MM.1S (cell line): ENCODE measurements at regions not wholly inside any gene's neighbourhood (a gene's known extent, or its start where the extent isn't known, plus 50 kb on each side); places are given as distances from the start of the nearest gene placed in this dataset.

Experiments
- DNase-seq: peaks from one replicate; pipeline ENCODE4 v3.0.0-alpha.2; 2015
- H2AFZ ChIP-seq: fragments of 300-600 bp; sonication (generic); 2 replicates; pipeline ENCODE4 v1.6.0; 2016; ENCODE audit warnings: antibody characterized with exemption, low read length
- H3F3A ChIP-seq: fragments of 300-600 bp; sonication (generic); 2 replicates; pipeline ENCODE4 v1.6.1; 2016; ENCODE audit warnings: mild to moderate bottlenecking, antibody characterized with exemption, low read length, moderate library complexity, mixed read lengths; ENCODE audit not compliant: insufficient read depth
- H3K27ac ChIP-seq: fragments of 300-600 bp; sonication (generic); 2 replicates; pipeline ENCODE4 v1.5.1; 2016; ENCODE audit warnings: mild to moderate bottlenecking, low read length
- H3K27me3 ChIP-seq: fragments of 300-600 bp; sonication (generic); replicated peaks from 2 replicates; pipeline ENCODE4 v1.6.0; 2016; ENCODE audit warnings: low read length; ENCODE audit not compliant: insufficient read depth
- H3K36me3 ChIP-seq: fragments of 300-600 bp; sonication (generic); replicated peaks from 2 replicates; pipeline ENCODE4 v1.6.1; 2016; ENCODE audit warnings: mild to moderate bottlenecking, low read length, mixed read lengths; ENCODE audit not compliant: insufficient read depth
- H3K4me1 ChIP-seq: fragments of 300-600 bp; sonication (generic); 2 replicates; pipeline ENCODE4 v1.6.1; 2016; ENCODE audit warnings: low read length, mixed read lengths
- H3K4me2 ChIP-seq: fragments of 300-600 bp; sonication (generic); 2 replicates; pipeline ENCODE4 v1.6.0; 2016; ENCODE audit warnings: low read depth, low read length
- H3K4me3 ChIP-seq: fragments of 300-600 bp; sonication (generic); 2 replicates; pipeline ENCODE4 v1.5.1; 2016; ENCODE audit warnings: low read length, mixed read lengths
- H3K79me2 ChIP-seq: fragments of 300-600 bp; sonication (generic); 2 replicates; pipeline ENCODE4 v1.6.1; 2016; ENCODE audit warnings: mixed run types, low read length, mixed read lengths
- H3K9ac ChIP-seq: fragments of 300-600 bp; sonication (generic); 2 replicates; pipeline ENCODE4 v1.6.1; 2016; ENCODE audit warnings: low read length, mixed read lengths
- H3K9me2 ChIP-seq: fragments of 300-600 bp; sonication (generic); replicated peaks from 2 replicates; pipeline ENCODE4 v1.6.1; 2016; ENCODE audit warnings: mild to moderate bottlenecking, low read length, mixed read lengths; ENCODE audit not compliant: insufficient read depth
- H3K9me3 ChIP-seq: fragments of 300-600 bp; sonication (generic); replicated peaks from 2 replicates; pipeline ENCODE4 v1.6.1; 2016; ENCODE audit warnings: mild to moderate bottlenecking, low read length, mixed read lengths; ENCODE audit not compliant: insufficient read depth
- H4K20me1 ChIP-seq: fragments of 300-600 bp; sonication (generic); 2 replicates; pipeline ENCODE4 v1.6.1; 2016; ENCODE audit warnings: mild to moderate bottlenecking, low read length, moderate library complexity, mixed read lengths; ENCODE audit not compliant: insufficient read depth
- EZH2 ChIP-seq: fragments of 300-600 bp; sonication (generic); optimal IDR thresholded peaks from 2 replicates; pipeline ENCODE3; 2017; ENCODE audit warnings: low read depth, mild to moderate bottlenecking, antibody characterized with exemption, low read length, mixed read lengths
- EZH2phosphoT487 ChIP-seq: fragments of 300-600 bp; sonication (generic); IDR thresholded peaks from 2 replicates; pipeline ENCODE4 v1.6.1; 2018; ENCODE audit warnings: antibody characterized with exemption, low read length
- TF ChIP-seq, protein P1 (sequence below): fragments of 300-600 bp; sonication (generic); IDR thresholded peaks from 2 replicates; pipeline ENCODE4 v1.5.1; 2016; ENCODE audit warnings: antibody characterized with exemption, low read length, mixed read lengths

DNA sequence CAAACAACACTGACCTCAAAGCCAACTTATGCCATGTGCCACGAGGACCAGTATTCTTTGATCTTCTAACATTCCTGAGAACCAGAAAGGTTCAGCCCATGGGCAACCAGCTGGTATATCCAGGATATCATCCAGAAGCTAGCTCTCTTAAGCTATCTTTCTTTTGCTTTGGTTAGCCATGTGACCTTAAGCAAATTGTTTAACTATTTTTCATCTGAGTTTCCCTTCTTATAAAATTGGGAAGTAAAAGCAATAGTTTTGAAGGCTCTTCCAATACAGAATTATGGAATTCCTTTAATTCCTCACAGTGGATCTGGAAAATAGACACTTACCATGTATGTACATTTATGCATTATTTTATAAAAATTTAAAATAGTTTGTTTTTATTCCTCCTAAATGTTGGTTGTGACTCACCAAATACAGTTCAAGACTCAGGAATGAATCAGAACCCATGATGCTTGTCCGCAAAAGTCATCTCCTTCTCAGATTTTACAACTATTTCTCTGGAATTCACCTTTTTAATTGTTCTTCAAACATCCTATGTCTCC is 435.7 kb downstream of the ZEB2 start:
- DNase-seq = no peak
- no peaks in the 10 kb centered on the region for H3K27me3 ChIP-seq
- no peaks in the 10 kb centered on the region for H3K9me2 ChIP-seq
- H3K4me3 ChIP-seq = no peak overlapping the region
- no peak overlapping the region for H3K4me2 ChIP-seq
- no peak overlapping the region for H3K9ac ChIP-seq
- no peaks in the 10 kb centered on the region for H3K4me1 ChIP-seq
- no peaks in the 10 kb centered on the region for H3F3A ChIP-seq
- H2AFZ ChIP-seq = no peak overlapping the region
- no peaks in the 10 kb centered on the region for H3K9me3 ChIP-seq
- TF ChIP-seq EZH2phosphoT487 (no peak), EZH2 (no peak)
- TF ChIP-seq, protein P1, sequence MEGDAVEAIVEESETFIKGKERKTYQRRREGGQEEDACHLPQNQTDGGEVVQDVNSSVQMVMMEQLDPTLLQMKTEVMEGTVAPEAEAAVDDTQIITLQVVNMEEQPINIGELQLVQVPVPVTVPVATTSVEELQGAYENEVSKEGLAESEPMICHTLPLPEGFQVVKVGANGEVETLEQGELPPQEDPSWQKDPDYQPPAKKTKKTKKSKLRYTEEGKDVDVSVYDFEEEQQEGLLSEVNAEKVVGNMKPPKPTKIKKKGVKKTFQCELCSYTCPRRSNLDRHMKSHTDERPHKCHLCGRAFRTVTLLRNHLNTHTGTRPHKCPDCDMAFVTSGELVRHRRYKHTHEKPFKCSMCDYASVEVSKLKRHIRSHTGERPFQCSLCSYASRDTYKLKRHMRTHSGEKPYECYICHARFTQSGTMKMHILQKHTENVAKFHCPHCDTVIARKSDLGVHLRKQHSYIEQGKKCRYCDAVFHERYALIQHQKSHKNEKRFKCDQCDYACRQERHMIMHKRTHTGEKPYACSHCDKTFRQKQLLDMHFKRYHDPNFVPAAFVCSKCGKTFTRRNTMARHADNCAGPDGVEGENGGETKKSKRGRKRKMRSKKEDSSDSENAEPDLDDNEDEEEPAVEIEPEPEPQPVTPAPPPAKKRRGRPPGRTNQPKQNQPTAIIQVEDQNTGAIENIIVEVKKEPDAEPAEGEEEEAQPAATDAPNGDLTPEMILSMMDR = no peak
- H3K36me3 ChIP-seq = no peaks in the 10 kb centered on the region
- no peaks in the 10 kb centered on the region for H4K20me1 ChIP-seq
- H3K27ac ChIP-seq = no peak overlapping the region
- H3K79me2 ChIP-seq = no peaks in the 10 kb centered on the region

DNA sequence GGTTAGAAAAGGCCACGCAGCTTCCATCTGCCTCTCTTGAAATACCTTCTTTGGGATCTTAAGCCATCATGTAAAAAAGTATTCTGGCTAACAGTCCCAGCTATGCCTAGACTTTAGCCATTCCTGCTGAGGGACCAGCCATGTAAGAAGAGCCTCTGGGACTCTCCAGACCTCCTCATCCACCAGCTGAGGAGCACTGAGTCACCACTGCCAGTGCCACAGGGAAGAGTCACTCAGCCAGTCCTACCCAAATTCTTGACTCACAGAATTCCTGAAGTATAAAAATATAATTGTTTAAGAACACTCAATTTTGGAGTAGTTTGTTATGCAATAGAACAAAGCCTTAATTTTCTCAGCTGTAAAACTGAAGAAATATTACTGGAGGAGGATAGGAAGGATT is 436.7 kb downstream of the ZEB2 start:
- H3K27me3 ChIP-seq = no peaks in the 10 kb centered on the region
- H3K9ac ChIP-seq = no peak overlapping the region
- H3K27ac ChIP-seq = no peak overlapping the region
- no peaks in the 10 kb centered on the region for H3K79me2 ChIP-seq
- H3F3A ChIP-seq = no peaks in the 10 kb centered on the region
- H3K36me3 ChIP-seq = no peaks in the 10 kb centered on the region
- TF ChIP-seq EZH2phosphoT487 = no peak
- TF ChIP-seq, protein P1 = no peak
- TF ChIP-seq EZH2 = no peak
- DNase-seq = no peak
- H4K20me1 ChIP-seq = no peaks in the 10 kb centered on the region
- H3K9me3 ChIP-seq = no peaks in the 10 kb centered on the region
- H3K4me2 ChIP-seq = no peak overlapping the region
- no peaks in the 10 kb centered on the region for H3K9me2 ChIP-seq
- no peak overlapping the region for H3K4me3 ChIP-seq
- H3K4me1 ChIP-seq = no peaks in the 10 kb centered on the region
- H2AFZ ChIP-seq = no peak overlapping the region

DNA sequence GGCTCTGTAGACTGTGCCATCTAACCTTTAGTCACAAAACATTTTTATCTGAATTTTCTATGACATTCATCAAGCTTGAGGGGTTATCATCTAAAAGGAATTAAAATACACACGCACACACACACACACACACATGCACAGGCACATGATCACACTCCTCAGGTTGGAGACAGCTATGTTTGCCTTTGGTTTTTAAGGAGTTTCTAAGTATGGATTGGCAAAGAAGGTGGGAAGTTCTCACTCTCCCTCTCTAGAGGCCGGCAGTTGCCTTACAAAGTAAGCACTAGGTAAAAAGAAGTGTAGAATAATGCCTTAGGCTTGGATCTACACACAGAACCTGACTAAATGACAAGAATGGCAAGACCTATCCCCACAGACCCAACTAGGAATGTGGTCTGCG is 437.1 kb downstream of the ZEB2 start:
- Histone ChIP-seq H3K9me3 (no peaks in the 10 kb centered on the region), H3K4me1 (no peaks in the 10 kb centered on the region), H3K9ac (no peak overlapping the region), H3K9me2 (no peaks in the 10 kb centered on the region), H3K79me2 (no peaks in the 10 kb centered on the region), H3K4me3 (no peak overlapping the region), H3K36me3 (no peaks in the 10 kb centered on the region), H3K27ac (no peak overlapping the region), H2AFZ (no peak overlapping the region), H3K4me2 (no peak overlapping the region), H3K27me3 (no peaks in the 10 kb centered on the region), H4K20me1 (no peaks in the 10 kb centered on the region), H3F3A (no peaks in the 10 kb centered on the region)
- no peak for DNase-seq
- TF ChIP-seq, protein P1 = no peak
- TF ChIP-seq EZH2phosphoT487 = no peak
- no peak for TF ChIP-seq EZH2
